ENCODE measurements at regions not wholly inside any gene's neighbourhood (a gene's known extent, or its start where the extent isn't known, plus 50 kb on each side); places are given as distances from the start of the nearest gene placed in this dataset.

DNA sequence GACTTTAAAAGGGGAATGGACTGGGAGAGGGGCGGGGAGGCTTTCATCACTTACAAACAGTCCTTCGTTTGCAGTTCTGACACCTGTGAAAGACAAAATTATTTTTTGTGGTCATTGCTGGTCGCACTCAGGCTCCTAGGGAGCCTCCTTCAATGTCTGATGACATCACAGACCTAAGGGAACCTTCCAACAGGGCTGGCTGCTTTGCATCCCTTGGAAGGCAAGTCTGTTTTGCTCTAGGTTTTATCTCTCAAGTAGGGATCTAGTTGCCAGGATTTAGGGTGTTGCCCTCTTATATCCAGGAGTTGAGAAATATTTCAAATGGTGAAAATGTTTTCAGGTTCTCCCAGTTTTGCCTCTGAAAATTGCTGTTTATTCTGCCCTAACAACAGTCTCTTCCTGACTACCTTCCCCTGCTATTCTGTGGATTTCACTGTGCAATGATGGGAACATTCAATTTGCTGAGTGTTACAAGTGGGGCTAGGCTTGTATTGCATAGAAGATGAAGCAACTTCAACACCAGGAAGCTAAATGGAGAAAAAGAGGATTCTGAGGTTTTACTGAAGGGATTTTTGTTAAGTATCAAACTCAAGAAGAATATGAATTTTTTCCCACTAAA, 75.9 kb upstream of the ARRDC4 start:
- peaks cover 3% of the 10 kb centered on the region for H3K9me3 Mint-ChIP-seq (ENCODE audit: low read depth, unreplicated experiment)
- no peak overlapping the region for H3K4me3 Mint-ChIP-seq (ENCODE audit: low read depth, unreplicated experiment)
- DNase-seq = no peak
- intact Hi-C loops (cut with micrococcal nuclease; ENCODE audit: unreplicated experiment) = no loop called here
- CTCF ChIA-PET = no interaction called here
- H3K4me1 Mint-ChIP-seq (ENCODE audit: low read depth, unreplicated experiment) = no peaks in the 10 kb centered on the region
- no peak overlapping the region for H3K27ac Mint-ChIP-seq (ENCODE audit: unreplicated experiment)
- TF ChIP-seq, protein P1, sequence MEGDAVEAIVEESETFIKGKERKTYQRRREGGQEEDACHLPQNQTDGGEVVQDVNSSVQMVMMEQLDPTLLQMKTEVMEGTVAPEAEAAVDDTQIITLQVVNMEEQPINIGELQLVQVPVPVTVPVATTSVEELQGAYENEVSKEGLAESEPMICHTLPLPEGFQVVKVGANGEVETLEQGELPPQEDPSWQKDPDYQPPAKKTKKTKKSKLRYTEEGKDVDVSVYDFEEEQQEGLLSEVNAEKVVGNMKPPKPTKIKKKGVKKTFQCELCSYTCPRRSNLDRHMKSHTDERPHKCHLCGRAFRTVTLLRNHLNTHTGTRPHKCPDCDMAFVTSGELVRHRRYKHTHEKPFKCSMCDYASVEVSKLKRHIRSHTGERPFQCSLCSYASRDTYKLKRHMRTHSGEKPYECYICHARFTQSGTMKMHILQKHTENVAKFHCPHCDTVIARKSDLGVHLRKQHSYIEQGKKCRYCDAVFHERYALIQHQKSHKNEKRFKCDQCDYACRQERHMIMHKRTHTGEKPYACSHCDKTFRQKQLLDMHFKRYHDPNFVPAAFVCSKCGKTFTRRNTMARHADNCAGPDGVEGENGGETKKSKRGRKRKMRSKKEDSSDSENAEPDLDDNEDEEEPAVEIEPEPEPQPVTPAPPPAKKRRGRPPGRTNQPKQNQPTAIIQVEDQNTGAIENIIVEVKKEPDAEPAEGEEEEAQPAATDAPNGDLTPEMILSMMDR (IDR thresholded peaks at IDR 0.05; ENCODE audit: unreplicated experiment) = no peak
- BruUV-seq (replicated peaks) = no TSS peak
- H3K27me3 Mint-ChIP-seq (ENCODE audit: unreplicated experiment) = peaks cover 44% of the 10 kb centered on the region
- no peaks in the 10 kb centered on the region for H3K36me3 Mint-ChIP-seq (ENCODE audit: insufficient read depth, unreplicated experiment)

DNA sequence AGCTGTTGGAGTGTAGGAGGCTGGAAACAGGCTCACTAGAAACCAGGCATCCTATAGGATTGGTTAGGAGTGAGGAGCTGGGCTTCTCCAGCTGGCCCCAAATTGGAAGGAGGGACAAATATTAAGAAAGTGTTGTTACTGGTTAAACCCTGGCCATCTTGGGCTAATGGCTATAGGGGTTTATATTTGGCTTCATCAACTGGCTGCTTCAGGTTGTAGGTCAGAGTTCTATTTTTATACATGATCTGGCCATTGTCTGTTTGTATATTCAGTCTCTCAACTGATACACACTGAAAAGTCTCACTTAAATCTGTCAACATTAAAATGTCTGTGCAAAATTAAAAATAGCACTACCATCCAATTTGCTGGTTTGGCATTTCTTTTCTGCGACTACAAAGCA, 70.2 kb upstream of the ARRDC4 start:
- TF ChIP-seq, protein P1 (IDR thresholded peaks at IDR 0.05; ENCODE audit: unreplicated experiment) = no peak
- no peaks in the 10 kb centered on the region for H3K36me3 Mint-ChIP-seq (ENCODE audit: insufficient read depth, unreplicated experiment)
- intact Hi-C loops (cut with micrococcal nuclease; ENCODE audit: unreplicated experiment) = no loop called here
- no peak for DNase-seq
- CTCF ChIA-PET = interaction anchor here (0.7 kb wide), 2 partner anchors 10 to 556 kb away, joined by 3 to 16 read pairs; no protein-coding TSS in a partner anchor
- H3K4me3 Mint-ChIP-seq (ENCODE audit: low read depth, unreplicated experiment) = no peak overlapping the region
- no peak overlapping the region for H3K27ac Mint-ChIP-seq (ENCODE audit: unreplicated experiment)
- H3K9me3 Mint-ChIP-seq (ENCODE audit: low read depth, unreplicated experiment) = no peaks in the 10 kb centered on the region
- no peaks in the 10 kb centered on the region for H3K4me1 Mint-ChIP-seq (ENCODE audit: low read depth, unreplicated experiment)
- BruUV-seq (replicated peaks) = no TSS peak
- peaks cover 17% of the 10 kb centered on the region for H3K27me3 Mint-ChIP-seq (ENCODE audit: unreplicated experiment)

DNA sequence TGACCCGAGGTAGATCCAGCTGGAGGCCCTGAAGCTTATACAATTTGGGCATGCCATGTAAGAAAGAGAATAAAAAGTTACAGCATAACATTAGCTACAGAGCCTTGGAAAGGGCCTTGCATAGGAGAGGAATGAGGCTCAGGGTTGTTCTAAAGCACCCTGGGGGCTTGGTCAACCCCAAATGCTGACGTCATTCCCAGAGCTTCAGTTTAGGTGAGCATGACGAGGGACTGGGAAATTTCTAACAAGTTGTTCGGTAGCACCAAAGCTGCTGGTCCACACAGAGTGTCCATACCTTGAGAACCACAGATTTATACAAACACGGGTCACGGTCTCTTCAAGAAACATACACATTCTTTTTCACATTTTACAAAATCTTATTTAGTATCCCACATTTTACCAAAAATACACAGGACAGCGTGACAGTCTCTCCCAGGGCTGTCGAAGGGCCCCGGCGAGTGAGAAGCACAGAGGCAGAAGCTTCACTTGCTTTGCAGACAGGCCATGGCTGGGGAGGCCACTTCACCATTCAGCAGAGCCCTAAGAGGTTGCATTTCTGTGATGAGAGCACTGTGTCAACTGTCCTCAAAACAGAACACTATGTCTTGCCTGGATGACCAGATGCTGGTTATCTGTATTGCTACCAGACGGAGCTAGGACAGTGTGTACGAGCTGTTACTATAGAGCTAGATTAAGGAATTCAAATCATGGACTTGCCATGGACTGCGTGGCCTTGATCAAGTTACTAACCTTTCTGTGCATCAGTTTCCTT, 68.2 kb upstream of the ARRDC4 start:
- H3K27ac Mint-ChIP-seq (ENCODE audit: unreplicated experiment) = no peak overlapping the region
- no peak for DNase-seq
- H3K27me3 Mint-ChIP-seq (ENCODE audit: unreplicated experiment) = peaks cover 9% of the 10 kb centered on the region
- TF ChIP-seq, protein P1 (IDR thresholded peaks at IDR 0.05; ENCODE audit: unreplicated experiment) = no peak
- intact Hi-C loops (cut with micrococcal nuclease; ENCODE audit: unreplicated experiment) = no loop called here
- no peaks in the 10 kb centered on the region for H3K9me3 Mint-ChIP-seq (ENCODE audit: low read depth, unreplicated experiment)
- H3K4me3 Mint-ChIP-seq (ENCODE audit: low read depth, unreplicated experiment) = no peak overlapping the region
- no peaks in the 10 kb centered on the region for H3K36me3 Mint-ChIP-seq (ENCODE audit: insufficient read depth, unreplicated experiment)
- CTCF ChIA-PET = no interaction called here
- no TSS peak for BruUV-seq (replicated peaks)
- no peaks in the 10 kb centered on the region for H3K4me1 Mint-ChIP-seq (ENCODE audit: low read depth, unreplicated experiment)

DNA sequence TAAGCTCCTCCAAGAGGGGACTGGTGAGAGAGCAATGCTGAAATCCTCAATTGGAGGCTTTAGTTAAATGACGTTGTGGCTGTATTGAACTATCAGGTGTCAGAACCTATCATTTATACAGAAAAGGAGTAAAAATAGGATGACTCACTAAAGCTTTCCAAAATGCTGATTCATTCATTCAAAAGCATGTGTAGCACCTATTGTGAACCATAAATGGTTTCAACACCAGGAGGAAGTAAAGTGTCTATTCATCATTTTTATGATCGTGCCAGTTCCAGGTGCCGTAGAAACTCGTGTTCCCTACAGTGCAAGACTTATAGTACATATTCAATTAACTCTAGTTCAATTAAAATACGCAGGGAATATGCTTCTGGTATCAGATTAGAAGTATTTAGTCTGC, 66.5 kb upstream of the ARRDC4 start:
- H3K27ac Mint-ChIP-seq (ENCODE audit: unreplicated experiment) = no peak overlapping the region
- no peaks in the 10 kb centered on the region for H3K9me3 Mint-ChIP-seq (ENCODE audit: low read depth, unreplicated experiment)
- H3K36me3 Mint-ChIP-seq (ENCODE audit: insufficient read depth, unreplicated experiment) = no peaks in the 10 kb centered on the region
- CTCF ChIA-PET = no interaction called here
- TF ChIP-seq, protein P1 (IDR thresholded peaks at IDR 0.05; ENCODE audit: unreplicated experiment) = no peak
- no peak for DNase-seq
- no TSS peak for BruUV-seq (replicated peaks)
- H3K4me1 Mint-ChIP-seq (ENCODE audit: low read depth, unreplicated experiment) = no peaks in the 10 kb centered on the region
- intact Hi-C loops (cut with micrococcal nuclease; ENCODE audit: unreplicated experiment) = no loop called here
- H3K4me3 Mint-ChIP-seq (ENCODE audit: low read depth, unreplicated experiment) = no peak overlapping the region
- H3K27me3 Mint-ChIP-seq (ENCODE audit: unreplicated experiment) = no peaks in the 10 kb centered on the region

Measured in Calu3 (cell line).